DND-41 (cell line): ENCODE measurements at regions not wholly inside any gene's neighbourhood (a gene's known extent, or its start where the extent isn't known, plus 50 kb on each side); places are given as distances from the start of the nearest gene placed in this dataset.

Experiments used
- EZH2 ChIP-seq: IDR thresholded peaks from 3 replicates; pipeline ENCODE4 v1.6.1; 2012; ENCODE audit warnings: borderline replicate concordance, low read depth, mild to moderate bottlenecking, moderate library complexity, low read length, inconsistent platforms; ENCODE audit not compliant: severe bottlenecking
- TF ChIP-seq, protein P1 (sequence below): IDR thresholded peaks from 2 replicates; pipeline ENCODE4 v1.5.1; 2012; ENCODE audit warnings: borderline replicate concordance, low read length, moderate library complexity, mild to moderate bottlenecking; ENCODE audit not compliant: poor library complexity, severe bottlenecking; ENCODE audit errors: extremely low read depth

DNA sequence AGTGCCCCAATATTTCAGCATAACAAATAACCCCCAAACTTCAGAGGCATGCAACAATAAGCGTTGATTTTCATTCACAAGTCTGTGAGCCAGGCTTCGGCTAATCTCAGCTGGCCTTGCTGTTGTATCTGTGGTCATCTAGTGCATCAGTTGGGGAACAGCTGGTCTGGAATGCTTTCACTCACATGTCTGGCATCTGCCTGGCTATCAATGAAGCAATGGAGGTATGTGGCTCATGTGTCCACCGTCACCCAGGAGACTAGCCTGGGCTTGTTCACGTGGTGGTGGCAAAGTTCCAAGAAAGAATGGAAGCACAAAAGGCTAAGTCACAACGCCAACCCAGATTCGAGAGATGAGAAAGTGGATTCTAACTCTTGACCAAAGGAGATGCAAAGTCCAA, 304.8 kb upstream of the ISX start:
- TF ChIP-seq, protein P1, sequence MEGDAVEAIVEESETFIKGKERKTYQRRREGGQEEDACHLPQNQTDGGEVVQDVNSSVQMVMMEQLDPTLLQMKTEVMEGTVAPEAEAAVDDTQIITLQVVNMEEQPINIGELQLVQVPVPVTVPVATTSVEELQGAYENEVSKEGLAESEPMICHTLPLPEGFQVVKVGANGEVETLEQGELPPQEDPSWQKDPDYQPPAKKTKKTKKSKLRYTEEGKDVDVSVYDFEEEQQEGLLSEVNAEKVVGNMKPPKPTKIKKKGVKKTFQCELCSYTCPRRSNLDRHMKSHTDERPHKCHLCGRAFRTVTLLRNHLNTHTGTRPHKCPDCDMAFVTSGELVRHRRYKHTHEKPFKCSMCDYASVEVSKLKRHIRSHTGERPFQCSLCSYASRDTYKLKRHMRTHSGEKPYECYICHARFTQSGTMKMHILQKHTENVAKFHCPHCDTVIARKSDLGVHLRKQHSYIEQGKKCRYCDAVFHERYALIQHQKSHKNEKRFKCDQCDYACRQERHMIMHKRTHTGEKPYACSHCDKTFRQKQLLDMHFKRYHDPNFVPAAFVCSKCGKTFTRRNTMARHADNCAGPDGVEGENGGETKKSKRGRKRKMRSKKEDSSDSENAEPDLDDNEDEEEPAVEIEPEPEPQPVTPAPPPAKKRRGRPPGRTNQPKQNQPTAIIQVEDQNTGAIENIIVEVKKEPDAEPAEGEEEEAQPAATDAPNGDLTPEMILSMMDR: no peak
- no peak for TF ChIP-seq EZH2
